Mesenchymal stem cell (in vitro differentiated cells and primary cell): ENCODE measurements at regions not wholly inside any gene's neighbourhood (a gene's known extent, or its start where the extent isn't known, plus 50 kb on each side); places are given as distances from the start of the nearest gene placed in this dataset.

Experiments
- DNase-seq: peaks from one replicate; pipeline ENCODE4 v3.0.0-alpha.2; 2013
- H2AFZ ChIP-seq: one replicate; pipeline ENCODE4 v1.6.1; 2013; ENCODE audit warnings: low read depth, mild to moderate bottlenecking, control low read depth, inconsistent platforms, low read length, moderate library complexity
- H2AK5ac ChIP-seq: 2 replicates; pipeline ENCODE4 v1.6.1; 2013; ENCODE audit warnings: low read length, moderate library complexity, mild to moderate bottlenecking, inconsistent platforms; ENCODE audit not compliant: severe bottlenecking
- H2BK120ac ChIP-seq: one replicate; pipeline ENCODE4 v1.6.1; 2013; ENCODE audit warnings: low read depth, mild to moderate bottlenecking, inconsistent platforms, low read length, moderate library complexity
- H2BK12ac ChIP-seq, 2 experiments: one replicate each; pipeline ENCODE4 v1.6.1; 2013; ENCODE audit warnings: inconsistent platforms in 2 of 2, low read length in 2 of 2, mild to moderate bottlenecking in 2 of 2, moderate library complexity in 2 of 2, control low read depth in 1 of 2
- H2BK15ac ChIP-seq: one replicate; pipeline ENCODE4 v1.6.1; 2013; ENCODE audit warnings: mild to moderate bottlenecking, low read depth, inconsistent platforms; ENCODE audit not compliant: poor library complexity, severe bottlenecking
- H2BK5ac ChIP-seq: 2 replicates; pipeline ENCODE4 v1.6.1; 2013; ENCODE audit warnings: low read depth, mild to moderate bottlenecking, low read length, control low read depth, inconsistent platforms; ENCODE audit not compliant: poor library complexity, severe bottlenecking
- H3K14ac ChIP-seq, 2 experiments: one replicate each; pipeline ENCODE4 v1.6.1; 2013; ENCODE audit warnings: inconsistent platforms in 2 of 2, low read length in 2 of 2, control low read depth in 1 of 2, mild to moderate bottlenecking in 1 of 2, moderate library complexity in 1 of 2
- H3K18ac ChIP-seq, 2 experiments: one replicate each; pipeline ENCODE4 v1.6.1; 2013; ENCODE audit warnings: inconsistent platforms in 2 of 2, low read length in 2 of 2, control low read depth in 1 of 2, low read depth in 1 of 2, mild to moderate bottlenecking in 1 of 2
- H3K23ac ChIP-seq, 2 experiments: one replicate each; pipeline ENCODE4 v1.6.1; 2013; ENCODE audit warnings: inconsistent platforms in 2 of 2, low read length in 2 of 2, mild to moderate bottlenecking in 2 of 2, moderate library complexity in 2 of 2, control low read depth in 1 of 2
- H3K27ac ChIP-seq: 2 replicates; pipeline ENCODE4 v1.5.1; 2013; ENCODE audit warnings: mild to moderate bottlenecking, moderate library complexity, low read length, control low read depth, inconsistent platforms; ENCODE audit not compliant: poor library complexity, severe bottlenecking
- H3K27me3 ChIP-seq, 2 experiments: 2 replicates each; pipeline versions ENCODE4 v1.6.1 to v1.7.0; 2013; ENCODE audit warnings: low read length in 2 of 2, mild to moderate bottlenecking in 2 of 2, moderate library complexity in 2 of 2, control low read depth in 1 of 2, inconsistent platforms in 1 of 2; ENCODE audit not compliant: control insufficient read depth in 1 of 2, insufficient read depth in 1 of 2
- H3K36me3 ChIP-seq, 2 experiments: 2 replicates each; pipeline versions ENCODE4 v1.6.1 to v1.7.0; 2013; ENCODE audit warnings: low read length in 2 of 2, control low read depth in 1 of 2, inconsistent platforms in 1 of 2, low read depth in 1 of 2, mild to moderate bottlenecking in 1 of 2; ENCODE audit not compliant: insufficient read depth in 2 of 2, control insufficient read depth in 1 of 2
- H3K4ac ChIP-seq, 2 experiments: one replicate each; pipeline ENCODE4 v1.6.1; 2013; ENCODE audit warnings: inconsistent platforms in 2 of 2, low read length in 2 of 2, mild to moderate bottlenecking in 2 of 2, moderate library complexity in 2 of 2, control low read depth in 1 of 2, low read depth in 1 of 2
- H3K4me1 ChIP-seq: 2 replicates; pipeline ENCODE4 v1.6.1; 2013; ENCODE audit warnings: low read depth, low read length, control low read depth; ENCODE audit not compliant: control insufficient read depth, insufficient read depth
- H3K4me2 ChIP-seq: 2 replicates; pipeline ENCODE4 v1.6.1; 2013; ENCODE audit warnings: low read length, mild to moderate bottlenecking, inconsistent platforms; ENCODE audit not compliant: poor library complexity, severe bottlenecking
- H3K4me3 ChIP-seq, 2 experiments: 2 replicates each; pipeline versions ENCODE4 v1.5.1 to v1.7.0; 2013; ENCODE audit warnings: low read length in 2 of 2, mild to moderate bottlenecking in 2 of 2, control low read depth in 1 of 2, low read depth in 1 of 2; ENCODE audit not compliant: insufficient read depth in 1 of 2
- H3K79me1 ChIP-seq: replicated peaks from 2 replicates; pipeline ENCODE4 v1.6.1; 2013; ENCODE audit warnings: mild to moderate bottlenecking, control low read depth, low read length, inconsistent platforms; ENCODE audit not compliant: poor library complexity, severe bottlenecking
- H3K9ac ChIP-seq: 2 replicates; pipeline ENCODE4 v1.7.0; 2013; ENCODE audit warnings: mild to moderate bottlenecking, low read length, moderate library complexity
- H3K9me3 ChIP-seq: 2 replicates; pipeline ENCODE4 v1.7.0; 2013; ENCODE audit warnings: mild to moderate bottlenecking, low read length; ENCODE audit not compliant: control insufficient read depth
- H4K8ac ChIP-seq: one replicate; pipeline ENCODE4 v1.6.1; 2013; ENCODE audit warnings: inconsistent platforms, mild to moderate bottlenecking, low read length, moderate library complexity
- H4K91ac ChIP-seq: one replicate; pipeline ENCODE4 v1.6.1; 2013; ENCODE audit warnings: mild to moderate bottlenecking, low read length, inconsistent platforms
- WGBS: methylation state at CpG from one replicate; pipeline ENCODE4 v1.1.7; 2013; ENCODE audit warnings: mixed read lengths; 5-methylcytosine and 5-hydroxymethylcytosine counted together

GRCh38 chr7:13148548-13148947 lies 461.1 kb downstream of the ARL4A start:
- WGBS: no CpG with 5 or more reads among the region's 1 CpG
- no peak overlapping the region for H3K18ac ChIP-seq
- no peaks in the 10 kb centered on the region for H3K27me3 ChIP-seq

DNA sequence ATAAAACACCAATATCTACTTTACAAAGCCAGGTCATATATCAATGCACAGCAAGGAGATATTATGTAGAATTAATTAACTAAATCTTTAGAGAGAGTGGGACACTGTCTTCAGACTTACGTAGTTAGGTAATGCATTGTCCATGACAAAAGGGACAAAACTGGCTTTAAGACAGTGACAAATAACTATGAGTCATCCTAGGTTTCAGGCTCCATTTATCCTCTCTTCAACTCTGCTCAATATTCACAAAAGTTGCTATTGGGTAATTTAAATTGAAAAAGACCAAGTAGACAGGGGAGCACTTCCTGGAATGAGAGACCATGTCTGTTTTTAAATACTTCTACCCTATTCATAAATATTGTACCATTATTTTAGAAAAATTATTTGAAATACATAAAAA lies 464.5 kb downstream of the ARL4A start:
- Histone ChIP-seq H2BK12ac (no peak overlapping the region), H3K36me3 (no peaks in the 10 kb centered on the region), H2AFZ (no peak overlapping the region), H3K27ac (no peak overlapping the region), H2AK5ac (no peak overlapping the region), H3K9me3 (no peaks in the 10 kb centered on the region), H4K8ac (no peak overlapping the region), H3K14ac (no peak overlapping the region), H3K79me1 (no peaks in the 10 kb centered on the region), H3K18ac (no peak overlapping the region), H3K23ac (no peak overlapping the region), H2BK120ac (no peak overlapping the region), H2BK5ac (no peak overlapping the region), H3K27me3 (no peaks in the 10 kb centered on the region), H3K4me3 (no peak overlapping the region), H4K91ac (no peak overlapping the region), H3K4me2 (no peak overlapping the region), H3K9ac (no peak overlapping the region), H2BK15ac (no peak overlapping the region), H3K4me1 (no peaks in the 10 kb centered on the region), H3K4ac (no peak overlapping the region)
- no CpG with 5 or more reads among the region's 1 CpG for whole genome bisulfite sequencing
- DNase-seq: no peak

More at GRCh38 chr7:13148548-13148947, 461.1 kb downstream of the ARL4A start:
- H3K9me3 ChIP-seq: no peaks in the 10 kb centered on the region
- H3K4ac ChIP-seq: no peak overlapping the region
- no peak overlapping the region for H3K14ac ChIP-seq
- no peak overlapping the region for H4K8ac ChIP-seq
- no peak overlapping the region for H3K23ac ChIP-seq
- H3K27ac ChIP-seq: no peak overlapping the region
- H3K9ac ChIP-seq: no peak overlapping the region
- H2BK5ac ChIP-seq: no peak overlapping the region
- H3K4me1 ChIP-seq: no peaks in the 10 kb centered on the region
- H3K79me1 ChIP-seq: no peaks in the 10 kb centered on the region
- no peak overlapping the region for H2BK12ac ChIP-seq
- no peak overlapping the region for H3K4me3 ChIP-seq
- no peak for DNase-seq
- H3K4me2 ChIP-seq: no peak overlapping the region
- no peak overlapping the region for H2AK5ac ChIP-seq
- H4K91ac ChIP-seq: no peak overlapping the region
- no peak overlapping the region for H2BK120ac ChIP-seq
- H2BK15ac ChIP-seq: no peak overlapping the region
- H3K36me3 ChIP-seq: no peaks in the 10 kb centered on the region
- H2AFZ ChIP-seq: no peak overlapping the region

DNA sequence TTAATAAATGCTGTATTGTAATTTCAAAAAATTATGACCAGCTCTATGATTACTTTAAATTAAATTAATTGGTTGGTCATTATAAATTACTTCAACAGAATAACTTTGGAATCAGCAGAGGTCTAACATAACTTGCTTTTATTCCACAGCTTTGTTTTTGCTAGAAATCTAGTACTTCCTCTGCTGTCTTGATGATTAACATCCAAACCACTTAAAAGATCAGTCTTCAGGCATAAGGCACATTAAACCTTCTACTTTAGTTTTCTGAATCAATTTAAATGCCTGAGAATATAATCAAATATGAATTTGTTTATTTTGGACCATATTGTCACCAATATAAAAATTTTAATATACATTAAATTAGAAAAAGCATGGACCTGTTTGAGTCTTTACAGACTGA lies 465.3 kb downstream of the ARL4A start:
- no peak overlapping the region for H3K9ac ChIP-seq
- no peaks in the 10 kb centered on the region for H3K9me3 ChIP-seq
- no peak overlapping the region for H3K4me2 ChIP-seq
- H2AFZ ChIP-seq: no peak overlapping the region
- no peak overlapping the region for H3K18ac ChIP-seq
- H2BK120ac ChIP-seq: no peak overlapping the region
- no peaks in the 10 kb centered on the region for H3K36me3 ChIP-seq
- no peak overlapping the region for H2BK5ac ChIP-seq
- H3K27ac ChIP-seq: no peak overlapping the region
- no peak overlapping the region for H3K14ac ChIP-seq
- no peak overlapping the region for H3K4me3 ChIP-seq
- H3K23ac ChIP-seq: no peak overlapping the region
- no peak overlapping the region for H4K8ac ChIP-seq
- H4K91ac ChIP-seq: no peak overlapping the region
- no peak for DNase-seq
- no peak overlapping the region for H2BK15ac ChIP-seq
- H3K4ac ChIP-seq: no peak overlapping the region
- no peak overlapping the region for H2BK12ac ChIP-seq
- H3K27me3 ChIP-seq: no peaks in the 10 kb centered on the region
- H3K4me1 ChIP-seq: no peaks in the 10 kb centered on the region
- no peaks in the 10 kb centered on the region for H3K79me1 ChIP-seq
- no peak overlapping the region for H2AK5ac ChIP-seq

DNA sequence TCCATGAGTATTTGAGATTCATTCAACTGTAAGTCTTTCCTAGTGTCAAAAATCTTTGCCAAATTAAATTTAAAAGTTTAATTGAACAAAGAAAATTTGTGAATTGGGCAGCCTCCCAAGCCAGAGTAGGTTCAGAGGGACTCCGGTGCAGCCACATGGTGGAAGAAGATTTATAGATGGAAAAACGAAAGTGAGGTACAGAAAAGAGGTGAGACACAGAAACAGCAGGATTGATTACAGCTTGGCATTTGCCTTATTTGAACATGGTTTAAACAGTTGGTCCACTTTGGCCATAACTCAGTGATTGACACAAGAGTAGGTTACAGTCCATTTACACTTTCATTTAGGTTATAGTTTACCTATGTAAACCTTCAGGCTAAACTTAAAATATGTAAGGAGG lies 465.8 kb downstream of the ARL4A start:
- Histone ChIP-seq H3K9me3 (no peaks in the 10 kb centered on the region), H3K9ac (no peak overlapping the region), H3K4me1 (no peaks in the 10 kb centered on the region), H2AFZ (no peak overlapping the region), H3K18ac (no peak overlapping the region), H4K91ac (no peak overlapping the region), H2BK12ac (no peak overlapping the region), H3K27me3 (no peaks in the 10 kb centered on the region), H3K4me3 (no peak overlapping the region), H2BK120ac (no peak overlapping the region), H2AK5ac (no peak overlapping the region), H3K14ac (no peak overlapping the region), H2BK15ac (no peak overlapping the region), H3K4me2 (no peak overlapping the region), H4K8ac (no peak overlapping the region), H3K36me3 (no peaks in the 10 kb centered on the region), H2BK5ac (no peak overlapping the region), H3K79me1 (no peaks in the 10 kb centered on the region), H3K27ac (no peak overlapping the region), H3K4ac (no peak overlapping the region), H3K23ac (no peak overlapping the region)
- WGBS: 57% methylated on average over 2 of the region's 2 CpGs
- DNase-seq: no peak
